GM12878 (cell line): ENCODE measurements at regions not wholly inside any gene's neighbourhood (a gene's known extent, or its start where the extent isn't known, plus 50 kb on each side); places are given as distances from the start of the nearest gene placed in this dataset.

Source experiments
- ATAC-seq: fragments of 200-7000 bp; cut with Tn5 transposase; 3 replicates; pipeline ENCODE4 v1.9.1; 2020; ENCODE audit warnings: mild to moderate bottlenecking, moderate library complexity
- BruUV-seq: library from RNA; stranded (reverse); fragments of 400-500 nt; replicated peaks from 2 replicates; lab custom pipeline; 2021; lab: Mats Ljungman, UMichigan
- CTCF ChIA-PET: fragments of 300-600 bp; sonication (Branson Sonifier 250); formaldehyde crosslinking; extraction: SDS; loops from one replicate; lab custom pipeline; 2021; ENCODE audit warnings: inconsistent platforms; lab: Yijun Ruan, JAX
- POLR2A ChIA-PET: fragments of 350-600 bp; formaldehyde crosslinking; extraction: SDS; loops from one replicate; lab custom pipeline; 2021; ENCODE audit warnings: inconsistent platforms; lab: Charles Lee
- RAD21 ChIA-PET: fragments of 300-600 bp; sonication (Branson Sonifier 250); formaldehyde crosslinking; loops from one replicate; lab custom pipeline; 2023; ENCODE audit warnings: antibody characterized with exemption; ENCODE audit not compliant: unreplicated experiment; lab: Charles Lee
- SMC1A ChIA-PET: fragments of 300-600 bp; sonication (Branson Sonifier 250); formaldehyde crosslinking; loops from one replicate; lab custom pipeline; 2023; ENCODE audit not compliant: unreplicated experiment, uncharacterized antibody; lab: Charles Lee
- DNase-seq: peaks from one replicate; pipeline ENCODE4 v3.0.0-alpha.2; 2011; ENCODE audit warnings: low read depth, low spot score
- FAIRE-seq: peaks from 3 replicates; lab custom pipeline; 2011; peaks lifted over from hg19 to GRCh38; lab: Jason Lieb, UNC
- H2AFZ ChIP-seq: 2 replicates; pipeline ENCODE4 v1.6.0; 2011; ENCODE audit warnings: low read depth, low read length, control low read depth; ENCODE audit not compliant: control insufficient read depth
- H3K27ac ChIP-seq: 2 replicates; pipeline ENCODE4 v1.5.1; 2011; ENCODE audit warnings: control low read depth; ENCODE audit not compliant: control insufficient read depth, insufficient read depth
- H3K27me3 ChIP-seq, 2 experiments: replicated peaks in 1 of 2; 2 replicates each; pipeline versions ENCODE4 v1.6.0 to v1.6.1; 2011; ENCODE audit warnings: low read length in 1 of 2; ENCODE audit not compliant: control insufficient read depth in 2 of 2, insufficient read depth in 2 of 2
- H3K36me3 ChIP-seq, 2 experiments: 2 replicates each; pipeline ENCODE4 v1.5.1; 2011; ENCODE audit warnings: low read length in 1 of 2; ENCODE audit not compliant: control insufficient read depth in 2 of 2, insufficient read depth in 2 of 2
- H3K4me1 ChIP-seq: 2 replicates; pipeline ENCODE4 v1.6.1; 2011; ENCODE audit warnings: mild to moderate bottlenecking, low read length, moderate library complexity, mixed read lengths; ENCODE audit not compliant: control insufficient read depth, insufficient read depth
- H3K4me2 ChIP-seq: 2 replicates; pipeline ENCODE4 v1.6.0; 2011; ENCODE audit warnings: control low read depth; ENCODE audit not compliant: control insufficient read depth, insufficient read depth
- H3K4me3 ChIP-seq: fragments of 200-600 bp; sonication (generic); 2 replicates; pipeline ENCODE4 v1.5.1; 2016
- H3K79me2 ChIP-seq: 2 replicates; pipeline ENCODE4 v1.6.0; 2011; ENCODE audit warnings: low read length; ENCODE audit not compliant: control insufficient read depth, insufficient read depth
- H3K9ac ChIP-seq: 2 replicates; pipeline ENCODE4 v1.8.0; 2011; ENCODE audit warnings: low read length, control low read depth, mixed read lengths; ENCODE audit not compliant: control insufficient read depth, insufficient read depth
- H3K9me3 ChIP-seq: replicated peaks from 3 replicates; pipeline ENCODE4 v1.5.1; 2011; ENCODE audit warnings: mild to moderate bottlenecking, low read length; ENCODE audit not compliant: control insufficient read depth, insufficient read depth
- H4K20me1 ChIP-seq: 2 replicates; pipeline ENCODE4 v1.6.0; 2011; ENCODE audit not compliant: control insufficient read depth, insufficient read depth
- BCL3 ChIP-seq: IDR thresholded peaks from 2 replicates; pipeline ENCODE4 v1.6.1; 2011; ENCODE audit warnings: borderline replicate concordance, low read depth, mild to moderate bottlenecking, moderate library complexity, low read length; ENCODE audit not compliant: insufficient read depth, poor library complexity, severe bottlenecking
- CREM ChIP-seq: IDR thresholded peaks from 2 replicates; pipeline ENCODE4 v1.6.1; 2014; ENCODE audit warnings: antibody characterized with exemption, low read depth
- IKZF1 ChIP-seq: fragments of 450-650 bp; conservative IDR thresholded peaks from 2 replicates; pipeline ENCODE4 v1.6.1; 2017; ENCODE audit warnings: antibody characterized with exemption, mild to moderate bottlenecking
- MTA3 ChIP-seq: IDR thresholded peaks from 2 replicates; pipeline ENCODE4 v1.6.1; 2012; ENCODE audit warnings: low read length, inconsistent platforms, borderline replicate concordance
- MYC ChIP-seq: IDR thresholded peaks from 2 replicates; pipeline ENCODE4 v1.6.1; 2011; ENCODE audit warnings: mild to moderate bottlenecking, low read length, moderate library complexity, inconsistent platforms; ENCODE audit not compliant: insufficient read depth, insufficient replicate concordance, insufficient read length, severe bottlenecking
- NBN ChIP-seq: fragments of 450-650 bp; IDR thresholded peaks from 2 replicates; pipeline ENCODE4 v1.6.1; 2016
- PRDM15 ChIP-seq: fragments of 450-650 bp; formaldehyde crosslinking; IDR thresholded peaks from 2 replicates; pipeline ENCODE4 v1.4.0; 2020; ENCODE audit warnings: mild to moderate bottlenecking, moderate library complexity
- YY1 ChIP-seq: IDR thresholded peaks from 2 replicates; pipeline ENCODE4 v1.6.1; 2011; ENCODE audit warnings: low read depth, mild to moderate bottlenecking, low read length
- ZBTB40 ChIP-seq: fragments of 450-650 bp; IDR thresholded peaks from 2 replicates; pipeline ENCODE4 v1.6.1; 2016; ENCODE audit warnings: mild to moderate bottlenecking, moderate library complexity, borderline replicate concordance
- WGBS: methylation state at CpG from one replicate; pipeline ENCODE4 v1.1.6; 2016; ENCODE audit warnings: low lambda C conversion rate; ENCODE audit not compliant: insufficient replicate concordance, insufficient coverage; ENCODE audit errors: missing lambda C conversion rate; 5-methylcytosine and 5-hydroxymethylcytosine counted together
- in situ Hi-C: fragments of 300-500 bp; cut with MboI; formaldehyde crosslinking; loops from 9 replicates; pipeline ENCODE4 v1.14.3; 2018; ENCODE audit warnings: mixed read lengths
- intact Hi-C: fragments of 100-400 bp; cut with micrococcal nuclease; formaldehyde crosslinking; loops from one replicate; pipeline ENCODE4 v1.14.2; 2022; ENCODE audit not compliant: unreplicated experiment

GRCh38 chr2:121818546-121818945 lies 63.1 kb downstream of the TSN start:
- H3K36me3 ChIP-seq, result no peaks in the 10 kb centered on the region
- in situ Hi-C loops (no loop called here), intact Hi-C loops (no loop called here)
- H3K9me3 ChIP-seq, result 0 out of 3 replicates have a peak, but pooled peaks cover 2% of the 10 kb centered on the region
- no peaks in the 10 kb centered on the region for H3K79me2 ChIP-seq
- ChIA-PET POLR2A (no interaction called here), SMC1A (no interaction called here), RAD21 (interaction anchor here (0.9 kb wide), 1 partner anchor 15 kb away, joined by 3 read pairs; no protein-coding TSS in a partner anchor), CTCF (no interaction called here)
- BruUV-seq, result no TSS peak
- 32% methylated on average over 1 of the region's 1 CpG for WGBS
- DNase-seq (no peak), ATAC-seq (peak; percentile 64)
- no peak overlapping the region for H3K4me3 ChIP-seq
- H4K20me1 ChIP-seq, result no peaks in the 10 kb centered on the region
- H3K27me3 ChIP-seq, result no peaks in the 10 kb centered on the region
- no peak overlapping the region for H2AFZ ChIP-seq
- no peak overlapping the region for H3K27ac ChIP-seq
- H3K4me2 ChIP-seq, result no peak overlapping the region
- TF ChIP-seq ZBTB40, result no peak
- no peak for TF ChIP-seq PRDM15 (CRISPR knock-in tag)
- TF ChIP-seq IKZF1, result no peak
- TF ChIP-seq CREM, result no peak
- no peak for TF ChIP-seq BCL3
- no peak for TF ChIP-seq NBN
- no peak for TF ChIP-seq MYC
- no peak for TF ChIP-seq YY1
- no peak for TF ChIP-seq MTA3
- TF ChIP-seq, all 136 proteins: peak for 0
- no peaks in the 10 kb centered on the region for H3K4me1 ChIP-seq
- H3K9ac ChIP-seq, result no peak overlapping the region
- FAIRE-seq, result no peak
